ENCODE measurements at regions not wholly inside any gene's neighbourhood (a gene's known extent, or its start where the extent isn't known, plus 50 kb on each side); places are given as distances from the start of the nearest gene placed in this dataset.

DNA sequence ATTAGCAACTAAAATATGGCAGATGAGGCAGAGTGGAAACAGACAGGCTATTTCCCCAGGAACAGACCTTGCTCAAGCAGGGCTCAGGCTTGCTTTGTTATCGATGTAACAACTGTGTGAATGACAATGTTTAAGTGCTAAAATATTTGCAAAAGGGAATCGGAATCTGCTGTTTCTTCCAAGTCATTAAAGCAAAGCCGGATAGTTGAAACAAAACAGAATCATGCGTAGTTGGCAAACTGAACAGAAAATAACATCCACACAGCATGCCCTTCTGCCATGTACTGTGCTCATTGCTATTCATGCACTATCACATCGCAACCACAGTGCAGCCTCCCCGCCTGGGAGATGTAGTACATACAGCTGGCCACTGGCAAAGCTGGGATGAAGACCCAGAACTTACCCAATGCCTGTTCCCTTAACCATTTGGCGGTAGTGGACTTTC is 799.1 kb downstream of the DIAPH3 start:
- Histone ChIP-seq H3K4me1 (ENCODE audit: control insufficient read depth in 4 of 4, insufficient read depth in 4 of 4, low read length in 3 of 4) (no peaks in the 10 kb centered on the region), H3K9me3 (ENCODE audit: control insufficient read depth in 4 of 4, low read length in 3 of 4) (no peaks in the 10 kb centered on the region), H3K9ac (ENCODE audit: low read depth in 1 of 2, low read length in 2 of 2) (no peak overlapping the region), H3K36me3 (ENCODE audit: control insufficient read depth in 4 of 4, insufficient read depth in 3 of 4, low read depth in 1 of 4, low read length in 3 of 4) (no peaks in the 10 kb centered on the region), H3K27me3 (ENCODE audit: control insufficient read depth in 4 of 4, insufficient read depth in 4 of 4, low read length in 3 of 4) (peaks cover 0 to 3% (median 0%) of the 10 kb centered on the region in 4 donors), H3K4me3 (ENCODE audit: low read depth in 1 of 3, low read length in 3 of 3) (no peak overlapping the region), H3K27ac (ENCODE audit: low read depth in 1 of 2, low read length in 2 of 2) (no peak overlapping the region)
- 68% methylated on average over 7 of the region's 7 CpGs for WGBS
- TF ChIP-seq HNF4G (IDR thresholded peaks at IDR 0.05) (no peak), RAD21 (IDR thresholded peaks at IDR 0.05) (no peak), FOXA2 (IDR thresholded peaks at IDR 0.05) (no peak), SP1 (IDR thresholded peaks at IDR 0.05) (no peak), EGR1 (IDR thresholded peaks at IDR 0.05; ENCODE audit: low read depth in 2 of 2) (no peak)
- TF ChIP-seq, protein P1, sequence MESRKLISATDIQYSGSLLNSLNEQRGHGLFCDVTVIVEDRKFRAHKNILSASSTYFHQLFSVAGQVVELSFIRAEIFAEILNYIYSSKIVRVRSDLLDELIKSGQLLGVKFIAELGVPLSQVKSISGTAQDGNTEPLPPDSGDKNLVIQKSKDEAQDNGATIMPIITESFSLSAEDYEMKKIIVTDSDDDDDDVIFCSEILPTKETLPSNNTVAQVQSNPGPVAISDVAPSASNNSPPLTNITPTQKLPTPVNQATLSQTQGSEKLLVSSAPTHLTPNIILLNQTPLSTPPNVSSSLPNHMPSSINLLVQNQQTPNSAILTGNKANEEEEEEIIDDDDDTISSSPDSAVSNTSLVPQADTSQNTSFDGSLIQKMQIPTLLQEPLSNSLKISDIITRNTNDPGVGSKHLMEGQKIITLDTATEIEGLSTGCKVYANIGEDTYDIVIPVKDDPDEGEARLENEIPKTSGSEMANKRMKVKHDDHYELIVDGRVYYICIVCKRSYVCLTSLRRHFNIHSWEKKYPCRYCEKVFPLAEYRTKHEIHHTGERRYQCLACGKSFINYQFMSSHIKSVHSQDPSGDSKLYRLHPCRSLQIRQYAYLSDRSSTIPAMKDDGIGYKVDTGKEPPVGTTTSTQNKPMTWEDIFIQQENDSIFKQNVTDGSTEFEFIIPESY (IDR thresholded peaks at IDR 0.05) = no peak
- TF ChIP-seq, protein P2, sequence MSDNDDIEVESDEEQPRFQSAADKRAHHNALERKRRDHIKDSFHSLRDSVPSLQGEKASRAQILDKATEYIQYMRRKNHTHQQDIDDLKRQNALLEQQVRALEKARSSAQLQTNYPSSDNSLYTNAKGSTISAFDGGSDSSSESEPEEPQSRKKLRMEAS (IDR thresholded peaks at IDR 0.05) = no peak
- TF ChIP-seq, protein P3, sequence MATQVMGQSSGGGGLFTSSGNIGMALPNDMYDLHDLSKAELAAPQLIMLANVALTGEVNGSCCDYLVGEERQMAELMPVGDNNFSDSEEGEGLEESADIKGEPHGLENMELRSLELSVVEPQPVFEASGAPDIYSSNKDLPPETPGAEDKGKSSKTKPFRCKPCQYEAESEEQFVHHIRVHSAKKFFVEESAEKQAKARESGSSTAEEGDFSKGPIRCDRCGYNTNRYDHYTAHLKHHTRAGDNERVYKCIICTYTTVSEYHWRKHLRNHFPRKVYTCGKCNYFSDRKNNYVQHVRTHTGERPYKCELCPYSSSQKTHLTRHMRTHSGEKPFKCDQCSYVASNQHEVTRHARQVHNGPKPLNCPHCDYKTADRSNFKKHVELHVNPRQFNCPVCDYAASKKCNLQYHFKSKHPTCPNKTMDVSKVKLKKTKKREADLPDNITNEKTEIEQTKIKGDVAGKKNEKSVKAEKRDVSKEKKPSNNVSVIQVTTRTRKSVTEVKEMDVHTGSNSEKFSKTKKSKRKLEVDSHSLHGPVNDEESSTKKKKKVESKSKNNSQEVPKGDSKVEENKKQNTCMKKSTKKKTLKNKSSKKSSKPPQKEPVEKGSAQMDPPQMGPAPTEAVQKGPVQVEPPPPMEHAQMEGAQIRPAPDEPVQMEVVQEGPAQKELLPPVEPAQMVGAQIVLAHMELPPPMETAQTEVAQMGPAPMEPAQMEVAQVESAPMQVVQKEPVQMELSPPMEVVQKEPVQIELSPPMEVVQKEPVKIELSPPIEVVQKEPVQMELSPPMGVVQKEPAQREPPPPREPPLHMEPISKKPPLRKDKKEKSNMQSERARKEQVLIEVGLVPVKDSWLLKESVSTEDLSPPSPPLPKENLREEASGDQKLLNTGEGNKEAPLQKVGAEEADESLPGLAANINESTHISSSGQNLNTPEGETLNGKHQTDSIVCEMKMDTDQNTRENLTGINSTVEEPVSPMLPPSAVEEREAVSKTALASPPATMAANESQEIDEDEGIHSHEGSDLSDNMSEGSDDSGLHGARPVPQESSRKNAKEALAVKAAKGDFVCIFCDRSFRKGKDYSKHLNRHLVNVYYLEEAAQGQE (IDR thresholded peaks at IDR 0.05) = no peak
- DNase-seq (ENCODE audit: low spot score) = no peak

DNA sequence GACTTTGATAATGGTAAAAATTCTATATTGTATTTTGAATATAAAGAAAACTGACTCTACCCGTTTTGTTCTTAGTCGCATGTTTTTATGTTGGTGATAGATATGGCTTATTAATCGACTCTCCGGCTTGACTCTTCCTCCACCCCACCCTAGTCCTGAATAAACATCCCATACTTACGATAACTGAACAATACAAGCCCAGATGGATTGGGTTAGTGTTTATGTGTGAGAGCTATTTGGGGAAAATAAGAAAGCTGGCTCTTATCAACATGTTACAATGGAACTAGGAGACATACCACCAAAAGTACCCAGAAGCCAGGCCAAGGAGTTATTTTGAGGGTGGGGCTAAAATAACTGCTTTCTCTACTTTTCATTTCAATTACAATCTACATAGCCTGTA is 796.3 kb downstream of the DIAPH3 start:
- H3K27me3 ChIP-seq (ENCODE audit: control insufficient read depth in 4 of 4, insufficient read depth in 4 of 4, low read length in 3 of 4) = peaks cover 0 to 3% (median 0%) of the 10 kb centered on the region in 4 donors
- H3K36me3 ChIP-seq (ENCODE audit: control insufficient read depth in 4 of 4, insufficient read depth in 3 of 4, low read depth in 1 of 4, low read length in 3 of 4) = no peaks in the 10 kb centered on the region
- no peaks in the 10 kb centered on the region for H3K9me3 ChIP-seq (ENCODE audit: control insufficient read depth in 4 of 4, low read length in 3 of 4)
- WGBS = 75% methylated on average over 5 of the region's 5 CpGs
- no peak overlapping the region for H3K4me3 ChIP-seq (ENCODE audit: low read depth in 1 of 3, low read length in 3 of 3)
- DNase-seq (ENCODE audit: low spot score) = no peak
- H3K27ac ChIP-seq (ENCODE audit: low read depth in 1 of 2, low read length in 2 of 2) = no peak overlapping the region
- H3K9ac ChIP-seq (ENCODE audit: low read depth in 1 of 2, low read length in 2 of 2) = no peak overlapping the region
- TF ChIP-seq FOXA1 (IDR thresholded peaks at IDR 0.05) = no peak
- TF ChIP-seq JUND (IDR thresholded peaks at IDR 0.05) = no peak
- no peak for TF ChIP-seq EGR1 (IDR thresholded peaks at IDR 0.05; ENCODE audit: low read depth in 2 of 2)
- TF ChIP-seq HNF4G (IDR thresholded peaks at IDR 0.05) = no peak
- TF ChIP-seq, protein P2 (IDR thresholded peaks at IDR 0.05) = no peak
- no peak for TF ChIP-seq RAD21 (IDR thresholded peaks at IDR 0.05)
- TF ChIP-seq GABPA (IDR thresholded peaks at IDR 0.05 in 1 of 2, conservative IDR thresholded peaks at IDR 0.05 in 1 of 2) = no peak
- TF ChIP-seq YY1 (IDR thresholded peaks at IDR 0.05) = no peak
- no peak for TF ChIP-seq NR2F2 (IDR thresholded peaks at IDR 0.05)
- no peaks in the 10 kb centered on the region for H3K4me1 ChIP-seq (ENCODE audit: control insufficient read depth in 4 of 4, insufficient read depth in 4 of 4, low read length in 3 of 4)

DNA sequence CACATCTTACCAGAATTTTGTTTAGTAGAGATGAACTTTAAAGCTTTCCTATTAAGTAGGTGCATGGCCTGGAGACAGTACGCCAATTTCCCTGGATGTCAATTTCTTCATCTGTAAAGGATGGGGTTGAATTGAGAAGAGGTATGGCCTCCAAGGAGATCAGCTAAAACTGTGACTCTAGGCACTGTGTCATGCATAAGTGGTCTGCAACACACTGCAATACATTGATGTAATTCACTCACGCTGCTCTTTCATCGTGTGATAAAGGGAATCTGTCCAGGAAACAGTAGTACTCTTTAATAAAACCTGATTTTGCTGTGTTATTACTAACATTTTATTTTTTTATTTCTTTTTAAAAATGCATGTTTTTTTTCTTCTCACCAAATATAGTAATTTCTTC is 795.8 kb downstream of the DIAPH3 start:
- Histone ChIP-seq H3K36me3 (ENCODE audit: control insufficient read depth in 4 of 4, insufficient read depth in 3 of 4, low read depth in 1 of 4, low read length in 3 of 4) (no peaks in the 10 kb centered on the region), H3K9me3 (ENCODE audit: control insufficient read depth in 4 of 4, low read length in 3 of 4) (no peaks in the 10 kb centered on the region), H3K27ac (ENCODE audit: low read depth in 1 of 2, low read length in 2 of 2) (no peak overlapping the region), H3K4me3 (ENCODE audit: low read depth in 1 of 3, low read length in 3 of 3) (no peak overlapping the region), H3K27me3 (ENCODE audit: control insufficient read depth in 4 of 4, insufficient read depth in 4 of 4, low read length in 3 of 4) (peaks cover 0 to 3% (median 0%) of the 10 kb centered on the region in 4 donors), H3K4me1 (ENCODE audit: control insufficient read depth in 4 of 4, insufficient read depth in 4 of 4, low read length in 3 of 4) (no peaks in the 10 kb centered on the region), H3K9ac (ENCODE audit: low read depth in 1 of 2, low read length in 2 of 2) (no peak overlapping the region)
- 85% methylated on average over 3 of the region's 3 CpGs for WGBS
- no peak for DNase-seq (ENCODE audit: low spot score)
- TF ChIP-seq HNF4A (conservative IDR thresholded peaks at IDR 0.05) (no peak), HNF4G (IDR thresholded peaks at IDR 0.05) (no peak), RXRA (IDR thresholded peaks at IDR 0.05) (no peak), YY1 (IDR thresholded peaks at IDR 0.05) (no peak)
- TF ChIP-seq, protein P4, sequence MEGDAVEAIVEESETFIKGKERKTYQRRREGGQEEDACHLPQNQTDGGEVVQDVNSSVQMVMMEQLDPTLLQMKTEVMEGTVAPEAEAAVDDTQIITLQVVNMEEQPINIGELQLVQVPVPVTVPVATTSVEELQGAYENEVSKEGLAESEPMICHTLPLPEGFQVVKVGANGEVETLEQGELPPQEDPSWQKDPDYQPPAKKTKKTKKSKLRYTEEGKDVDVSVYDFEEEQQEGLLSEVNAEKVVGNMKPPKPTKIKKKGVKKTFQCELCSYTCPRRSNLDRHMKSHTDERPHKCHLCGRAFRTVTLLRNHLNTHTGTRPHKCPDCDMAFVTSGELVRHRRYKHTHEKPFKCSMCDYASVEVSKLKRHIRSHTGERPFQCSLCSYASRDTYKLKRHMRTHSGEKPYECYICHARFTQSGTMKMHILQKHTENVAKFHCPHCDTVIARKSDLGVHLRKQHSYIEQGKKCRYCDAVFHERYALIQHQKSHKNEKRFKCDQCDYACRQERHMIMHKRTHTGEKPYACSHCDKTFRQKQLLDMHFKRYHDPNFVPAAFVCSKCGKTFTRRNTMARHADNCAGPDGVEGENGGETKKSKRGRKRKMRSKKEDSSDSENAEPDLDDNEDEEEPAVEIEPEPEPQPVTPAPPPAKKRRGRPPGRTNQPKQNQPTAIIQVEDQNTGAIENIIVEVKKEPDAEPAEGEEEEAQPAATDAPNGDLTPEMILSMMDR (IDR thresholded peaks at IDR 0.05; ENCODE audit: low read depth, low read length, missing input control) = no peak
- TF ChIP-seq, protein P3 (IDR thresholded peaks at IDR 0.05) = no peak
